OCI-LY7 (cell line): ENCODE measurements at regions not wholly inside any gene's neighbourhood (a gene's known extent, or its start where the extent isn't known, plus 50 kb on each side); places are given as distances from the start of the nearest gene placed in this dataset.

ENCODE experiments used
- BruUV-seq: library from RNA; stranded (reverse); fragments of 400-500 nt; replicated peaks from 2 replicates; lab custom pipeline; 2021; lab: Mats Ljungman, UMichigan
- CTCF ChIA-PET: fragments of 300-600 bp; sonication (Branson Sonifier 250); formaldehyde crosslinking; loops from one replicate; lab custom pipeline; 2022; ENCODE audit warnings: antibody characterized with exemption; ENCODE audit not compliant: unreplicated experiment; lab: Charles Lee
- POLR2A ChIA-PET: fragments of 300-600 bp; sonication (Branson Sonifier 250); formaldehyde crosslinking; loops from one replicate; lab custom pipeline; 2022; ENCODE audit warnings: antibody characterized with exemption; lab: Charles Lee
- DNase-seq: peaks from one replicate; pipeline ENCODE4 v3.0.0-alpha.2; 2015; ENCODE audit warnings: low spot score
- H2AFZ ChIP-seq: fragments of 200-600 bp; sonication (generic), shearing (Covaris generic); 2 replicates; pipeline ENCODE4 v1.6.1; 2014; ENCODE audit warnings: mild to moderate bottlenecking, antibody characterized with exemption, low read length, moderate library complexity
- H3K27ac ChIP-seq: fragments of 200-600 bp; sonication (generic); 2 replicates; pipeline ENCODE4 v1.5.1; 2014; ENCODE audit warnings: mixed run types, low read depth, mild to moderate bottlenecking, moderate library complexity, low read length, inconsistent platforms; ENCODE audit not compliant: poor library complexity, severe bottlenecking
- H3K36me3 ChIP-seq: fragments of 200-600 bp; sonication (generic); 2 replicates; pipeline ENCODE4 v1.6.1; 2014; ENCODE audit warnings: mild to moderate bottlenecking, antibody characterized with exemption, low read length, moderate library complexity, mixed read lengths; ENCODE audit not compliant: insufficient read depth
- H3K4me1 ChIP-seq: fragments of 200-600 bp; sonication (generic); 2 replicates; pipeline ENCODE4 v1.5.1; 2014; ENCODE audit warnings: mild to moderate bottlenecking, low read length; ENCODE audit not compliant: insufficient read depth, poor library complexity, severe bottlenecking
- H3K4me2 ChIP-seq: fragments of 200-600 bp; sonication (generic); 2 replicates; pipeline ENCODE4 v1.6.1; 2014; ENCODE audit warnings: mild to moderate bottlenecking, low read length
- H3K4me3 ChIP-seq: fragments of 200-600 bp; sonication (generic); 2 replicates; pipeline ENCODE4 v1.5.1; 2014; ENCODE audit warnings: mild to moderate bottlenecking, low read depth, low read length; ENCODE audit not compliant: poor library complexity, severe bottlenecking
- H3K79me2 ChIP-seq: fragments of 200-600 bp; sonication (generic); 2 replicates; pipeline ENCODE4 v1.6.1; 2016; ENCODE audit warnings: low read depth, mild to moderate bottlenecking, low read length, moderate library complexity, mixed read lengths; ENCODE audit not compliant: insufficient read depth
- H3K9me2 ChIP-seq: fragments of 200-600 bp; sonication (generic); 2 replicates; pipeline ENCODE4 v1.6.1; 2016; ENCODE audit warnings: mild to moderate bottlenecking, low read length, mixed read lengths; ENCODE audit not compliant: insufficient read depth
- H3K9me3 ChIP-seq: fragments of 200-600 bp; sonication (generic); 2 replicates; pipeline ENCODE4 v1.6.1; 2014; ENCODE audit warnings: mild to moderate bottlenecking, mixed run types, low read length, mixed read lengths
- H4K20me1 ChIP-seq: fragments of 200-600 bp; sonication (generic); 2 replicates; pipeline ENCODE4 v1.6.1; 2014; ENCODE audit warnings: mild to moderate bottlenecking, antibody characterized with exemption, low read length, moderate library complexity, mixed read lengths; ENCODE audit not compliant: insufficient read depth
- EZH2phosphoT487 ChIP-seq: fragments of 200-600 bp; sonication (generic); IDR thresholded peaks from 2 replicates; pipeline ENCODE4 v1.6.1; 2018; ENCODE audit warnings: low read depth, borderline replicate concordance, mild to moderate bottlenecking, mixed run types, antibody characterized with exemption, low read length, moderate library complexity, mixed read lengths
- intact Hi-C: fragments of 100-400 bp; cut with micrococcal nuclease; formaldehyde crosslinking; loops from one replicate; pipeline ENCODE4 v1.10.0; 2022; ENCODE audit not compliant: unreplicated experiment
- TF ChIP-seq, protein P1 (sequence below): fragments of 200-600 bp; sonication (generic); conservative IDR thresholded peaks from 2 replicates; pipeline ENCODE4 v1.5.1; 2014; ENCODE audit warnings: mild to moderate bottlenecking, antibody characterized with exemption, low read length, moderate library complexity, mixed read lengths

DNA sequence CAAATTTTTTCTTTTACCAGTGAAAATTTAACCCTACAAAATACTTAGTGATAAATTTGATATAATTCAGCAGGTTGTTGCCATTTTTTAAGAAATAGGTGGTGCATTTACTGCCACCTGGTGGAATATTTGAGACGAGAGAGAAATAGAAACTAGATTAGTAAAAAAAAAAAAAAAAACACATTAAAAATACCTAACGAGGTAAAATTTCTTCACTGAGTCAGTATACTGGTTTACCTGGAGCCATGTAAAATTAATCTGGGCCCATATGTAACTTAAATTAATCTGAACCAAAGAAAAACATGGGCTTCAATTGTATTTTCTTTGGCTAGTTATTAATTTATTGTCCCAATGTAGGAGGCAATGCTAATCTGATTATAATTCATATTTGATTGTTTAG, 520.8 kb downstream of the EPM2A start:
- Histone ChIP-seq H3K27ac (no peak overlapping the region), H3K79me2 (no peaks in the 10 kb centered on the region), H3K9me3 (no peaks in the 10 kb centered on the region), H3K9me2 (no peaks in the 10 kb centered on the region), H3K4me1 (no peaks in the 10 kb centered on the region), H4K20me1 (no peaks in the 10 kb centered on the region), H3K4me3 (no peak overlapping the region), H3K4me2 (no peak overlapping the region), H2AFZ (no peak overlapping the region), H3K36me3 (no peaks in the 10 kb centered on the region)
- TF ChIP-seq, protein P1, sequence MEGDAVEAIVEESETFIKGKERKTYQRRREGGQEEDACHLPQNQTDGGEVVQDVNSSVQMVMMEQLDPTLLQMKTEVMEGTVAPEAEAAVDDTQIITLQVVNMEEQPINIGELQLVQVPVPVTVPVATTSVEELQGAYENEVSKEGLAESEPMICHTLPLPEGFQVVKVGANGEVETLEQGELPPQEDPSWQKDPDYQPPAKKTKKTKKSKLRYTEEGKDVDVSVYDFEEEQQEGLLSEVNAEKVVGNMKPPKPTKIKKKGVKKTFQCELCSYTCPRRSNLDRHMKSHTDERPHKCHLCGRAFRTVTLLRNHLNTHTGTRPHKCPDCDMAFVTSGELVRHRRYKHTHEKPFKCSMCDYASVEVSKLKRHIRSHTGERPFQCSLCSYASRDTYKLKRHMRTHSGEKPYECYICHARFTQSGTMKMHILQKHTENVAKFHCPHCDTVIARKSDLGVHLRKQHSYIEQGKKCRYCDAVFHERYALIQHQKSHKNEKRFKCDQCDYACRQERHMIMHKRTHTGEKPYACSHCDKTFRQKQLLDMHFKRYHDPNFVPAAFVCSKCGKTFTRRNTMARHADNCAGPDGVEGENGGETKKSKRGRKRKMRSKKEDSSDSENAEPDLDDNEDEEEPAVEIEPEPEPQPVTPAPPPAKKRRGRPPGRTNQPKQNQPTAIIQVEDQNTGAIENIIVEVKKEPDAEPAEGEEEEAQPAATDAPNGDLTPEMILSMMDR, result peak; percentile 85
- no peak for TF ChIP-seq EZH2phosphoT487
- POLR2A ChIA-PET, result no interaction called here
- no TSS peak for BruUV-seq
- DNase-seq, result peak; percentile 27
- CTCF ChIA-PET, result no interaction called here
- intact Hi-C loops, result loop anchor here (2.0 kb wide), 1 partner anchor 632 kb away; no protein-coding TSS in a partner anchor

DNA sequence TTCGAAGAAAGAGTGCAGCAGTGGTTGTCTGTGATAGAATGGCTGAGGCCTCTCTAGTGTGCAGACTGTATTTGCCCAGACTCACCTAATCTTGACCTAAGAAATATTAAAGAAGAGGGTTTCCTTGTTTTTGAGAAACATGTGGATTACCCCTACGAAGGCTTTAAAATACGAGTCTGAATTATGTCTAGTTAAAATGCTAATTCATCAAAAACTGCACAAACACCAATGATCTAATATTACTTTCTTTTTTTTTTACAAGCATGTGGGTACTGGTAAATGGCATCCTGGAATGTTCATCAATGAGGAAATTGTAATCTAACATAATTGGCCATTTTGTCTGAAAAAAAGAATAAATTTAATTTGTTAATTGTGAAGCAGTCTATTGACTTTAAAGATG, 510.9 kb downstream of the EPM2A start:
- intact Hi-C loops, result no loop called here
- BruUV-seq, result no TSS peak
- TF ChIP-seq, protein P1, result no peak
- TF ChIP-seq EZH2phosphoT487, result no peak

DNA sequence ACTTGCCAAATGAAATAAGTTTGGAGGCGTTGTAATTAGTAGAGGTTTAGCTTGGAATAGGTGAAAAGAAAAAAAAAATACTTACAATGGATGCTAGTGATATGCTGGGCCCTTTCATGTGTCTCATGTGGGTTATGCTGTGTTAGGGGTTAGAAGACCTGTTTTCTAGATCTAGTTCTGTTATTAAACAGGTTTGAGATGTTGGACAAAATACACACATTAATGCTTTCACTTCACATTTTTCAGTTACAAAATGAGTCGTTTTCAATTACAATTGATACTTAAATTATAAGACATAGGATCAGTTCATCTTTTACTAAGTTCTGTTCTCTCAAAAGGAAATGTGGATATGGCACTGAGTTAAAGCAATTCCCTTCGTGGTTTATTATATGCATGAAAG, 509.8 kb downstream of the EPM2A start:
- CTCF ChIA-PET, result no interaction called here
- H3K36me3 ChIP-seq, result no peaks in the 10 kb centered on the region
- no peaks in the 10 kb centered on the region for H3K9me3 ChIP-seq
- H3K4me2 ChIP-seq, result no peak overlapping the region
- H3K4me3 ChIP-seq, result no peak overlapping the region
- intact Hi-C loops, result no loop called here
- no peaks in the 10 kb centered on the region for H3K4me1 ChIP-seq
- H4K20me1 ChIP-seq, result no peaks in the 10 kb centered on the region
- TF ChIP-seq, protein P1, result no peak
- no peak for TF ChIP-seq EZH2phosphoT487
- no peaks in the 10 kb centered on the region for H3K79me2 ChIP-seq
- no peak overlapping the region for H3K27ac ChIP-seq
- BruUV-seq, result no TSS peak
- H2AFZ ChIP-seq, result no peak overlapping the region
- POLR2A ChIA-PET, result no interaction called here
- no peaks in the 10 kb centered on the region for H3K9me2 ChIP-seq
- DNase-seq, result no peak

More for the DNA sequence above, 510.9 kb downstream of the EPM2A start:
- Histone ChIP-seq H3K36me3 (no peaks in the 10 kb centered on the region), H3K4me1 (no peaks in the 10 kb centered on the region), H4K20me1 (no peaks in the 10 kb centered on the region), H2AFZ (no peak overlapping the region), H3K79me2 (no peaks in the 10 kb centered on the region), H3K9me3 (no peaks in the 10 kb centered on the region), H3K4me2 (no peak overlapping the region), H3K9me2 (no peaks in the 10 kb centered on the region), H3K4me3 (no peak overlapping the region), H3K27ac (no peak overlapping the region)
- CTCF ChIA-PET, result no interaction called here
- POLR2A ChIA-PET, result no interaction called here
- no peak for DNase-seq
